ENCODE measurements at regions not wholly inside any gene's neighbourhood (a gene's known extent, or its start where the extent isn't known, plus 50 kb on each side); places are given as distances from the start of the nearest gene placed in this dataset.
"Not testable (repeated sequence)": the region's sequence is repeated elsewhere in the genome, so short reads cannot be mapped to it uniquely, and the experiment has no call there.

- DNase-seq (ENCODE audit: low spot score), result no peak
Observed at GRCh38 chrY:12212394-12212793, 488.6 kb upstream of the USP9Y start.

DNA sequence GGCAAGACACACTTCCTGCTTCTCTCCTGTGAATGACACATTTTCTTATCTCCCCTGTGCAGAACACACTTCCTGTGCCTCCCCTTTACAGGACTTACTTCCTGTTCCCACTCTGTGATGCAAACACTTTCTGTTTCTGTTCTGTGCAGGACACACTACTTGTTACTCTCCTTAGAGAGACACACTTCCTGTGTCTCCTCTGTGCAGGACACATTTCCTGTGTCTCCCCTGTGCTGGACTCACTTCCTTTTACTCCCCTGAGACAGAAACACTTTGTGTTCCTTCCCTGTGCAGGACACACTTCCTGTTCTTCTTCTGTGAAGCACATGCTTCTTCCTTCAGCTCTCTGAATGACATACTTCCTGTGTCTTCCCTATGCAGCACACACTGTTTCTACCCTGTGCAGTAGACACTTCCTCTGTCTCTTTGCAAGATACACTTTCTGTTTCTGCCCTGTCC lies 485.4 kb upstream of the USP9Y start:
- no peak for DNase-seq (ENCODE audit: low spot score)

GRCh38 chrY:12230921-12231320 lies 470.1 kb upstream of the USP9Y start:
- DNase-seq (ENCODE audit: low spot score), result no peak

GRCh38 chrY:12236399-12236798 lies 464.6 kb upstream of the USP9Y start:
- no peak for DNase-seq (ENCODE audit: low spot score)

DNA sequence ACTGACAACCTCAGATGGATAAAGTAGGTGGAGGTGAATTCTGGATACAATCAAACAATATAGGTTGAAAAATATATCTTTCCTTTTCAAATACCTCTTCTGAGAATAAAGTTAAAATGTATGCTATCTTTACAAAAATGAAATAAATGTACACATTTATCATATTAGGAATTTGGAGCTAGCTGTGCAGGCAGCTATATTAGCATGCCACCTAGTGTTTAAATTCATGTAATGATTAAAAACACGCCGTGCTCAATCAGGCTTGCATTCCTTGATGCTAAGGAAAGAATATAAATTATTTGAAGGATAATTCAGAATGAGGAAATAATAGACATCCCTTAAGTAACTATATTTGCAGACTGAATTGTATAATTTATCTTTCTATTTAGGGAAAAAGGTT lies 460.7 kb upstream of the USP9Y start:
- DNase-seq (ENCODE audit: low spot score), result not testable (repeated sequence)

- DNase-seq (ENCODE audit: low spot score), result no peak
Observed at GRCh38 chrY:12244146-12244545, 456.9 kb upstream of the USP9Y start.

- no peak for DNase-seq (ENCODE audit: low spot score)
Observed at GRCh38 chrY:12253756-12254155, 447.3 kb upstream of the USP9Y start.

- no peak for DNase-seq (ENCODE audit: low spot score)
Observed at GRCh38 chrY:12271162-12271561, 429.9 kb upstream of the USP9Y start.

GRCh38 chrY:12285608-12286007 lies 415.4 kb upstream of the USP9Y start:
- no peak for DNase-seq (ENCODE audit: low spot score)

- DNase-seq (ENCODE audit: low spot score), result no peak
Observed at GRCh38 chrY:12288919-12289318, 412.1 kb upstream of the USP9Y start.

DNA sequence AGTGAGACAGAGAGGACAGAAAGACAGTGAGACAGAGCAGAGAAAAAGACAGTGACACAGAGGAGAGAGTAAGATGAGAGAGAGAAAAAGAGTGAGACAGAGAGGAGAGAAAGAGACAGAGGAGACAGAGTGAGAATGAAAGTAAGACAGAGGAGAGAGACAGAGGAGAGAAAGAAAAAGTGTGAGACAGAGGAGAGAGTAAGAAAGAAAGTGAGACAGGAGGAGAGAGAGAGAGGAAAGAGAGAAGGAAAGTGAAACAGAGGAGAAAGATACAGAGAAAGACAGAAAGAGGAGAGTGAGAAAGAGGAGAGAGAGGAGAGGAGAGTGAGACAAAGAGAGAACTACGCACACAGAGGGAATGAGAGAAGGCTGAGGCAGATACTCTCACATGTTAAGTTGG lies 411.6 kb upstream of the USP9Y start:
- no peak for DNase-seq (ENCODE audit: low spot score)

GRCh38 chrY:12292542-12292941 lies 408.5 kb upstream of the USP9Y start:
- DNase-seq (ENCODE audit: low spot score), result no peak

GRCh38 chrY:12296460-12296859 lies 404.6 kb upstream of the USP9Y start:
- DNase-seq (ENCODE audit: low spot score), result no peak

GRCh38 chrY:12299796-12300195 lies 401.2 kb upstream of the USP9Y start:
- not testable (repeated sequence) for DNase-seq (ENCODE audit: low spot score)

- no peak for DNase-seq (ENCODE audit: low spot score)
Observed at GRCh38 chrY:12303464-12303863, 397.6 kb upstream of the USP9Y start.

DNA sequence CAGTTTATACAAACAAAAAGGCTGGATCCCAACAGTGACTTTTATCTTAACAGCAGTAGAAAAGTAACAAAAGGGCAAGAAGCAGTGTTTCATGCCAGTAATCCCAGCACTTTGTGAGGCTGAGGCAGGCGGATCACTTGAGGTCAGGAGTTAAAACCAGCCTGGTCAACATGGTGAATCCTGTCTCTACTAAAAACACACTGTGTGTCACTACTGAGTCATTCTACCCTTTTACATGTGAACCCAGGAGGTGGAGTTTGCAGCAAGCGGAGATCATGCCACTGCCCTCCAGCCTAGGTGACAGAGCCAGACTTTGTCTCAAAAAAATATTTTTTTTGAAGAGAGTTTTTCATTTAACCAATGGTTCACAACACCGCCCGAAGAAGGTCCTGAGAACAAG lies 395.6 kb upstream of the USP9Y start:
- no peak for DNase-seq (ENCODE audit: low spot score)

DNA sequence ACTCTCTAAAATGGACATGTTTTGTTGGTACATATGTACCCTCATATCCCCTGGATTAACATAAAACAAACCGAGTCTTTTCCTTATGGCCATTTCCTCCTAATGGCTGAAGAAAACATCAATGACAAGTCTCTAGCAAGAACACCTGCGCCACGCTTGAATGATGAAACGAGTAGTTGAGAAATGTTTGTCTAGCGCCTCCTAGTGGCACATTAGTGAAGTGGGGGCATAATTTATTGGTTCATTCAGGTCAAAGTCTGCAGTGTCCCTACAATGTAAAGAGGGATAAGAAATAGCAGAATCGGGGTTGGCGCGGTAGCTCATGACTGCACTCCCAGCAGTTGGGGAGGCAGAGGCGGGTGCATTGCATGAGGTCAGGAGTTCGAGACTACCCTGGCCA lies 391.8 kb upstream of the USP9Y start:
- DNase-seq (ENCODE audit: low spot score), result no peak

DNA sequence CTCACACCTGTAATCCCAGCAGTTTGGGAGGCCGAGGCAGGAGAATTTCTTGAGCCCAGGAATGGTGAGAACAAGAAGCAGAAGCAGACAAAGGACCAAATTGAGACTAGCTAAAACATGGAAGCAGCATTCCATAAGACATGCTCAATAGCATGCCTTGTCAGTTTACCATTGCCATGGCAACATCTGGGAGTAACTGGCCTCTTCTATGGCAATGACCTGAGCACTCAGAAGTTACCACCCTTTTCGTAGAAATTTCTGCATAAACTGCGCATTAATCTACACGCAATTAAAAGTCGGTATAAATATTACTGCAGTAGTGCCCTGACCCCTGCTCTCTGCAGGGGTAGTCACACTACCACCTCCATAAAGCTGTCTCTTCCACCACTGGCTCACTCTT lies 390.2 kb upstream of the USP9Y start:
- DNase-seq (ENCODE audit: low spot score), result no peak

DNA sequence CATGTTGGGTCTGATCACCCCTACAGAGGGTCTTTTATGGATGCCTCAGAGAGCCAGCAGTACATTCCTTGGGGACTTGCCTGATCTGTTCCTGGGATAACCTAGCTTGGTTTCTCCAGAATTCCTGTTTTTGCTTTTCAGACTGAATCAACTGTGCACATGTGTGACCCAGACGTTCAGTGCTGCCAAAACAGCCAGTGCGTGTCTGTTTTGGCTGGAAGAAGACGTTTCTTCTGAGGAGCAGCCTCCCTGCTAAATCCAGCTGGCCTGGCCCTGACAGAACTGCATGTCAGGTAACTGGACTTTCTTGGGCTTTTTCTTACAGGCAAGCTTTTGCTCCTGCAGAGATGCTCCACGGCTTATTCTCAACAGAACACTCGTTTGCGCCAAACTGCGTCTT lies 373.3 kb upstream of the USP9Y start:
- no peak for DNase-seq (ENCODE audit: low spot score)

DNA sequence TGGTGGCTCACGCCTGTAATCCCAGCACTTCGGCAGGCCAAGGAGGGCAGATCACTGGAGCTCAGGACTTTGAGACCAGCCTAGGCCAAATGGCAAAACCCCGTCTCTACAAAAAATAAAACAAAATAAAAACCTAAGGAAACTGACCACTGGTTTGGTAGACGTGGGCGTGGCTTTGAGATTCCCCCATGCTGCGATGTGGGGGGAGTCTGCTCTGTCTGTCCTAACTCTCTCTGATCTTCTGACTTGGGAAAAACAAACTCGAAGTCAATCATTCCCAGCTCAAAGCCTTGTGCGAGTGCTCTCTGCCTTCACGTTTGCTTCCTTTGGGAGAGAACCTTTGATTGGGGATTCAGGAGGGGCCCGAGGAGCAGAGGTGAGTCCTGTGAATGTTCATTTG lies 369.1 kb upstream of the USP9Y start:
- not testable (repeated sequence) for DNase-seq (ENCODE audit: low spot score)

DNA sequence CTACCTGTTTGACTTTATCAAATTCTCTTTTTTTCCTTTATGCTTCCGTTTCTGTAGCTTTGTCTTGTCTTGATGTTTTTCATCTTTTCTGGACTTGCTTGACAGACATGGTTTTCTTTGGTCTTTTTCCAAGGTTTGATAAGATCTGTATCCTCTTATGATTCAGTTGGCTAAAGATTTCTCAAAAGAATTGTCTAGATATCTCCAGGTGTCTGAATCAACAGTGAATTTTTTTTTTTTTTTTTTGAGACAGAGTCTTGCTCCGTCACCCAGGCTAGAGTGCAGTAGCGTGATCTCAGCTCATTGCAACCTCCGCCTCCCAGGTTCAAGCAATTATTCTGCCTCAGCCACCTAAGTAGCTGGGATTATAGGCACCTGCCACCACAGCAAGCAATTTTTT lies 357.8 kb upstream of the USP9Y start:
- no peak for DNase-seq (ENCODE audit: low spot score)

DNA sequence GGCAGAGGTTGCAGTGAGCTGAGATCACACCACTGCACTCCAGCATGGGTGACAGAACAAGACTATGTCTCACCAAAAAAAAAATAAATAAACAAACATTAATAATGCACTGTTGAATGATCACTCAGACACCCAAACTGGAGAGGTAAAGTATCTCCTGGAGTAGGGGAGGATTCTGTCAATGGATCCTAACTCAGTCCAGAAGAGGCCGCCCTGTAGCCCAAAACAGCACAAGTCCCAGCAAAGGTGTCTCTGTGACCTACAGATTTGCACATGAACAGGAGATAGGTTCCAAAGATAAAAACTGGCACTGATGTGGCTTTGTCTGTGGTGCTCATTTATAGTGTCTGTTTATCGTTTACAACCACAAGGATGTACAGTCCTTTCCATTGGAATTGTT lies 352.9 kb upstream of the USP9Y start:
- DNase-seq (ENCODE audit: low spot score), result no peak

DNA sequence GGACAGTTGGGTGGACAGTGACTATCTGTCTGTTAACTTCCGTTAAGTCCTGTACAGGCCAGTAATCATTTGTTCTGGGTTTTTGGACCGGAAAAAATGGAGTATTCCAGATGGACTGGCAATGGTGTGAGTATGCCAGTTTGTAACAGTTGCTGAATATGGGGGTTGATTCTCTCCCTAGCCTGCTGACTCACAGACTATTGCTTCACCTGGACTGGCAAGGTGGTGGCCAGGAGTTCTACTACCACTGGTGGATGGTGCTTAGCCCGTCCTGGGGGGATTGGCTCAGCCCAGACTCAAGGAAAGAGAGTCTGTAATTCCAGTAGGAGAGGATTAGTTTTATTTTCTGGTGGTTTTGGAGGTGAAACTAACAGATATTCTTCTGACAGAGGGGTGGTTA lies 343.8 kb upstream of the USP9Y start:
- no peak for DNase-seq (ENCODE audit: low spot score)

DNA sequence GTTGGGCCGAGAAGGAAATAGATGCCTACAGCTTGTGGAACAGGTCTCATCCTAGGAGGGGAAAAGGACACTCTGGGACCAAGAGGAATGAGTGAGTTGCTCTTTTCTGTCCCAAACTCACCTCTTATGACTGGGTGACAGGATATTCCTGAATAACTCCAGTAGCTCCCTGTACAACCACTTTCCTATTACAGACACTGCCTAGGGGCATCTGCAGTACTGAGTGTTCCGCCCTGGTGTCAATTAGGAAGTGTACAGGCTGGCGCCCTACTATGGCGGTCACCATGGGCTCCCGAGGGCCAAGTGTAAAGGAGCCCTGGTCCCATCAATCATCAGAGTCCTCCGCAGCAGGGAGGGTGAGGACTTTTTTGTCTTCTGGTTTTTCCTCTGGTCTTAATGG lies 343.4 kb upstream of the USP9Y start:
- no peak for DNase-seq (ENCODE audit: low spot score)

DNA sequence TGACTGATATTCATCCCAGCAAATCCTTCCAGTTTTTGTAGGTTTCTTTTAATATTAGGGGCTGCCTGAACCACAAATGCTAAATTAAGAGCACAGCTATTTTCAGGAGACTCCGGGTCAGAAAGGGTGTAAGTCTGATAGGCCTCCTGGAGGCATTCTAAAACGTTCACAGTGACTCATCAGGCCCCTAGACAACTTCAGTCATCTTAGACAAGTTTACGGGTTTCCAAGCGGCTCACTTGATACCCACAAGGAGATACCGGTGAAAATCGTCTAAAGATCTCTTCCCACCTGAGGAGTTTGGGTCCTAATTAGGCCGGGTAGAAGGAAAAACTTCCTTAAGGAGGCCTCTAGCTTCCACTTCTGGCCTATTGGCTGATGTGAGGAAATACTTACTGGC lies 342.7 kb upstream of the USP9Y start:
- no peak for DNase-seq (ENCODE audit: low spot score)
